HG02852 (cell line): ENCODE measurements at regions not wholly inside any gene's neighbourhood (a gene's known extent, or its start where the extent isn't known, plus 50 kb on each side); places are given as distances from the start of the nearest gene placed in this dataset.
A peak's percentile ranks its signal among the peaks of the same experiment; 100 is the strongest.
"Not testable (repeated sequence)": the region's sequence is repeated elsewhere in the genome, so short reads cannot be mapped to it uniquely, and the experiment has no call there.

Source experiments
- ATAC-seq: cut with Tn5 transposase; IDR thresholded peaks from one replicate; pipeline ENCODE4 v1.9.1; 2021; ENCODE audit warnings: mild to moderate bottlenecking, moderate library complexity; ENCODE audit not compliant: unreplicated experiment

GRCh38 chr1:172833954-172834353 is 175.1 kb downstream of the FASLG start:
- no peak for ATAC-seq

DNA sequence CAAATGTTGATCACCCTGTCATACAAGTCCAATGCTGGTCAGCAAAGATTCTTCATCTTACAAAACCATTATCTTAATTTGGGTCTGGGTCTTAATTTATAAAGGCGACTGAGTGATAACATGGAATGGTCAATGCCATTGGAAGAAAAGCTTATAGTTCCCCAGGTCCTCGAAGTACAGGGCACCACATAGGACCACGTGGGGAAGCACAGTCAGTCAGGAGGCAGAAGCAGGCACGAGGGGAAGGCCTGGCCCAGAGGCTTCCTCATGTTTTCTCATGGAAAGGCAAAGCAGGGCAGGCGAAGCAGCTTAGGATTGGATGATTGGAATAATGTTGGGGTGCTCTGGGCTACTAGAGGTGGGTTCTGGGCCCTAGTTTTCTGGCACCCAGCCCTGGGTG is 175.7 kb downstream of the FASLG start:
- no peak for ATAC-seq

GRCh38 chr1:172835834-172836233 is 176.9 kb downstream of the FASLG start:
- ATAC-seq = no peak

DNA sequence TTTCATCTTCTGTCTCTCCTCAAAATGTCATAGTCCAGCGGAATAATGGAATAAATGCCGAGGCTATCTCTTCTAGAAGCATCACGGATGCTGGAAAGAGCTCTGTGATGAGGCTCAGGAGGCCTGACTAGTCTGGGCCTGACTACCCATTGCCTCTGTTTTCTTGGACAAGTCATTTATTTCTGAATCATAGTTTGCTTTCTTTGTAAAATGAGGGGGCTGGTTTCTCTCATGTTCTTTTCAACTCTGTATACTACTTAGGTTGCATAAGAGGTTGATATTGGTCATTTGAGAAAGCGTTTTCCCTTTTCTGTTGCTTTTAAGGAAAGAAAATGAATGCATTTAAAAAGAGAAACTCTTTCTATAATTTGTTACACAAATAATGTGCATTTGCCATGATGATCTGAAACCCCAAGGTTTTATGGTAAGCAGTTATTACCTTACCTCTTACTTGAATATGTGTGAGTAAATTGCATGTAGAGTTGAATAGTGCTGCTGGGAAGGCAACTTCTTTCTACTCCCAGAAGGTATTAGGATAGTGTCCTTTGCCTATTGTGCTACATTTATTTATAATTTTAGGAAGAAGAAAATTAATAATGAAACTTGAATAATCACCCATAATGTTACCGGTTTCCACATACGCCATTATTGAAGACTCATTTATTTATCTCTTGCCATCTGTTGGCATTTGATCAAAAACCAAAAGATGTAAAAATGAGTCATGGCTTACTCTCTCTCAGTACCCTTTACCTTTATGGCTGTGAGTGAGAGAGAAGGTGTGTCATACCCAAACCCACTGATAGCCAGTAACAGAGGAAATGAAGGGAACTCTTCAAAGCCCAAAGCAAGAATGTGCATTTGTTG is 179.1 kb downstream of the FASLG start:
- ATAC-seq = no peak

DNA sequence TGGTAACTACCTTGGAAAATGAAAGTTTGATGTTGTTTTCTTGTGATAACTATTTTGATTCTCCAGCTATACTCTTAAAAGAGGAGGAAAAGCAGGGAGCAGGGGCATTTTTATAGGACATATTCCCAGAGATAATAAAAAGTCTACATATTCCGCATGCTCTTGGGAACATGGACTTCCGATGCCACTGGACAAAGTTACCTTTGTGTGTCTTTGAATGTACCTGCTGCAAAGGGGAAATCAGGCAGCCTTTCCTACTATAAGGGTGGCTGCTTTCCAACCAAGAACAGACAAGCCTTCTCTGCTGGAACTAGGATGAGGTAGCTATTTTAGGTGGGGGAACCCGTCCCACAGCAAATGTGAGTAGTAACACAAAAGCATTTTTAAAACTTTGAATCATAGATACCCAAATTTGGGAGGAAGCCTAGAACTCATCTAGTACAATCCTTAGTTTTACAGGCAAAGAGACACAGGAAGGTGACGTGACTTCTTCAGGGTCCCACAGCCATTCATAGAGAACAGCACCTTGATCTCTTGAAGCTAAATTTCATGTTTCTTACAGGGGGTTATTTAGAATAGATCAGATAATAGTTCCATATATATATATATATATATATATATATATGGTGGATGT is 179.9 kb downstream of the FASLG start:
- ATAC-seq = no peak

DNA sequence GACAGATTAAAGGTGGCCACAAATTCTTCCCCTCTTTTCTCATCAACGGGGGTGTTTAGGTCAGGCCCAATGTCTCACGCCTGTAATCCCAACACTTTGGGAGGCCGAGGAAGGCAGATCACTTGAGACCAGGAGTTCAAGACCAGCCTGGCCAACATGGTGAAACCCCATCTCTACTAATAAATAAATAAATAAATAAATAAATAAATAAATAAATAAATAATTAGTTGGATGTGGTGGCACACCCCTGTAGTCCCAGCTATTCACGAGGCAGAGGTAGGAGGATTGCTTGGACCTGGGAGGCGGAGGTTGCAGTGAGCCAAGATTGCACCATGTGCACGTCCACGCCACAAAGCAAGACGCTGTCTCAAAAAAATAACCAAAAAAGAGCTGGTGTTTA is 180.7 kb downstream of the FASLG start:
- ATAC-seq = not testable (repeated sequence)

DNA sequence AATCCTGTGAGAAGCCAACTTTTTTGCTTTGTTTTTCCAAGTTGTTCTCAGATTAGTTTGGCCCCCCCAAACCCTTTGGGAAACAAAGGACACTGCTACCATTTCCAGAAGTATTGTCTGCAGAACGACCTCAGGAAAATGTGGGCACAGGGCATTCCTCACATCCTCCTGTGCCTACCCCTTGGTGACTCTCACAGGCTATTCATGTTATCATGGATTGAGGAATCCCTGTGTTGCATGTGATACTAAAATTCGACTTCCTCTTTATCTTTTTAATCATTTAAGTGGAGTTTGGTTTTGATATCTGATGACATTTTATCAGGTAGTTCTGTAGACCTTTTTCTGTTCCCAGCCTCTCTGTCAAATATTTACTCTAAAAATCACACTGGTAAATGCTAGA is 184.5 kb downstream of the FASLG start:
- ATAC-seq = no peak

DNA sequence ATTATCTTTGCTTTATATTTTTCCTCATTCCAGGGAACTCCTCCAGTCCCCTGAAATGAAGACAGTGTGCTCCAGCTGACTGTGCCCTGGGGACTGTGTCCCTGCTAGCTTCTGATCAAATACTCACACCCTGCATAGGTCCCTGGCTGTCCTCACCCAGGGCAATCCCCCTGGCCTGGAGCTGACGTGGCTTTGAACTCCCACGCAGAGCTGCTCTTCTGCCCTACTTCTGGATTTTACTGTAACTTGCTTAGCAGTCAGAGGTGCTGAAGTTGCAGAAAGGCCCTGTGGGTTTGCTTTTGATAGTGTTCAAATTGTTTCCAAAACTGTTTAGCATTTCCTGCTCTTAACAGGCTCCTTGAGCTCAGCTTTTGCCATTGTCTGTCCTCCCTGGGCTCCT is 186.5 kb downstream of the FASLG start:
- no peak for ATAC-seq

DNA sequence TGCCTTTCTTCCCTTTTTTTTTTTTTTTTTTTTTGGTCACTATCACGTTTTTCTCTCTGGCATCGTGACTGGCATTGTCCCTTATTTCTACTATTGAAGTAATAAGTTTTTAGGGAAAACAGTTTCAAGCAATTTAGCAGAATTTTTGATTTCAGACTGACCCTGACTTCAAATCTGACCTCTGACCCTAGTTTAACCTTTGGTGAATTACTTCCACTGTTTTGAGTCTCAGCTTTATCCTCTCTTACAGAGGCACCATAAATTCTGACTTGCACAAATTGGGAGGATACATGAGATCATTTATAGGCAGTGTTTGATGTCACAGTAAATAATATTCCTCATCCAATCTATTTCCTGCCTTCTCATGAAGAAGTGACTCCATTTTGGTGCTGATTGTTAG is 187.0 kb downstream of the FASLG start:
- no peak for ATAC-seq

DNA sequence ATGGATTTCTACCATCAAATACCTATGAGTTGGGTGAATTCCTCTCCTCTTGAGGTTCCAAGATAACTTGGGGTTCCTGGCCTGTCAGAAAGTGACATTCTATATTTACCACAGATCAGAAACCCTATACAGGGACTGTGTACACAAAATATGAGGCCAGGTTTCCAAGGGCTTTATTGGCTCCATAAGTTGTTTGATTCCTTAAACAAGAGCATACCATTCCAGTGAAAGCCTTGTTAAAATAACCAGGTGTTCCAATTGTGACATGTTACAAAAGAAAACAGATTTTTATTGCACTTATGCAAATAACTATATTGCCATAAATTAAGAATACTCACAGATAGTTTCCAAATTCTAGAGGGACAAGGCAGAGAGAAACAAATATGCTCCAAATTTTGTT is 188.9 kb downstream of the FASLG start:
- ATAC-seq = not testable (repeated sequence)

DNA sequence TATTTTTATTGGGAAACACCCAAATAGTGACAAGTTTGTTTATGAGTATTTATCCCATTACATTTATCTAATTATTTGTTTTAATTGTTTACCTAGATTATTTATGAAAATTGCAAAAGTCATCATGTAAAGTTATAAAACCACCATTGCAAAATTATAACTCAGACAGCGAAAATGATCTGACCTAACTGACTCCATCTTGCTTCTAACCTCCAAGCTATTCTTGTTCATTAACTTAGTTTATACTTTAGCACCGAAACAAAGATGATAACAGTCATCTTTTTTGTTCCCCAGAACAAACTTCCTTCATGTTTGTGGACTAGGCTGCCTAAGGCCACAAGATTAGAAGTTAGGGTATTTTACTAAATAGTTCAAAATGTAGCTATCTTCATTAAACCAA is 190.8 kb downstream of the FASLG start:
- ATAC-seq = no peak

DNA sequence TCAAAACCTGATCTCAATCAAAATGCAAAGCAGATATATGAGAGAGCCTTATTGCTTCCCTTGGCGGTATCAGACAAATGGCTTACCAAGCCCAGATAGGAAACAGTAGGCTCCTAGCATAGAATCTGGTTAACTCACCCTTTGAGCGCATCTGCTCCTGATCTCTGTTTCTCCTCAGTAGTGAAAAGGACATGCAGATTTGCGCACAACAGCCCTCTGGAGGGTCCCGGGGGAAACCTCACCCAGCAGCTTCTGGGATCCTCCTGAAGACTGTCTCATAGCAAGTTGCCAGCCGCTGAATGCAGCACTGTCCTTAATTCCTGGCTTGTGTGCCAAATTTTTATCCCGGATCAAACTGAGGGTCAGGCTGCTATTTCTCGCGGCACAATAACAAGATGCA is 192.2 kb downstream of the FASLG start:
- ATAC-seq = no peak

DNA sequence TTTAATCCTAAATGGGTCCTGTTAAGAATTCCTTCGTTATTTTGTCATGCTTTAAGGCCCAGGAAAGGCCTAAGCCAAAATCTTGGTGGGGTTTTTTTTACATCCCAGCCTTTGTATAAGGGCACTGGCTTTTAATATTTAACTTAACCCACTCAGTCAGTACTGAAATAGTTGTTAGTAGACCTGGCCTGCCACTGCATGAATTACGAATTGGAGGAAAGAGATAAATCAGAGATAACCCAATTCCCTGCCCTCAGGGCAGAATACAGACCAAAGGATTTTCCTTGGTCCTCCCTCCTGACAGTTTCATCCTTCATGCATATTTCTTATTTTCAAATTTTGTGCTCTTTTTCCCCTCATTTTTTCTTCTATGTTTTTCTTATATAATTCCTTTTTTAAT is 193.0 kb downstream of the FASLG start:
- ATAC-seq = no peak

GRCh38 chr1:172855983-172856382 is 194.8 kb downstream of the TNFSF18 start:
- ATAC-seq = not testable (repeated sequence)

DNA sequence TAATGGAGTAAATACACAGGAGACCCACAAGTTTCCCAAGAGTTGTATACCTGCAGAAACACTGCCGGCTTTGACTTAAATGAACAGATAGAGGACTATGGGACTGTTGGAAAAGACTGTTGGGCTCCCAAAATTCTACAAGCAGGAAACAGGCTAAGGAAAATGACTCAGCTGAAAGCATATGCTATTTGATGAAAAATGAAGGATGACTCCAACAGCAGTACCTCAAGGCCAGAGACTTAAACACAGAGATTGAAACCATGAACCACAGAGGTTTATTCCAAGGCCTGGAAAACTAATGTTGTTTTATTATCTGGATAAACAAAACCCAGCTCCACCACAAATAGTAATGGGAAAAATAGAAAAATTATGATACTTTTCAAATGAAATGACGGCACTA is 187.7 kb downstream of the TNFSF18 start:
- ATAC-seq = no peak

DNA sequence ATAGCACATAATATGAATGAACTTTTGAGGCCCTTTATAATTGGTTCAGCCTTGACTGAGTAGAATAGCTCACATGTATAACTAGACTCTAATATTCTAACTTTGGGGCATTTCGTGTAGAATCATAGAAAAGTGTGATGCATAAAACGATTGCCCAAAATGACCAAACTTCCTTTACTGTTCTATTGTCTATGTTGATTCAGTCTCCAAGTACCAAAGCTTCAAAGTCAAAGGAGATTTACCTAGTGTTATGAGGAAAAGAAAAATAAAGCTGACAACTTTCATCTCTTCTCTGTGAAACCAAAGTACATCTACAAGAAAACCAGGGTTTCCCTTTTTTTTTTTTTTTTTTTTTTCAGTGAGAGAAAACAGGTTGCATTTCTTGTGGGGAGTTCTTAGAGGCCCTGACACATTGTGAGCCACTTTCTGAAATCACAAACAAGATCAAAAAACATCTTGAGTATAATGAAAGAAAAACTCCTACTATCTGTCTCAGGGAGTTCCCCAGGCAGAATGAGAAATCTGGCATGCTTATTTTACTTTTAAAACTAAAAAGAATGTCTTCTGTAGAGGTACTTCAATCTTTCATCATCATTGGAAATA is 183.4 kb downstream of the TNFSF18 start:
- no peak for ATAC-seq

GRCh38 chr1:172870901-172871606 is 179.7 kb downstream of the TNFSF18 start:
- ATAC-seq = peak; percentile 48

DNA sequence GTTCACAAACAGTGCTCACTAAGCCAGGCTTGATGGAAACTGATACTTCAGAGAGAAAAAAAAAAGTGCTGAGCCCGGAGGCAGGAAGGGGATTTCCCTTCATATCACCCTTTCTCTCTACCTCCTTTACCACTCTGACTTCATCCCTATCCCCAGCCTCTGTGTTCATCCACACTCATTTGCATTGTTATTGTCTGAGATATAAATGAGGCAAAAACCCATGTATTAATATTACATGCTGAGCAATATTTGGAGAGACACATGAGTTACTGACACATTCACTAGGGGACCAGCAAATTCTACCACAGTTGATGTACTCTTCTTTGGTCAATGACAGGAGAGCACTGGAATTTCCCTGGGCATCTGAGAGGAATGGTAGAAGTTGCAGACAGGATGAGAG is 175.8 kb downstream of the TNFSF18 start:
- peak; percentile 60 for ATAC-seq

DNA sequence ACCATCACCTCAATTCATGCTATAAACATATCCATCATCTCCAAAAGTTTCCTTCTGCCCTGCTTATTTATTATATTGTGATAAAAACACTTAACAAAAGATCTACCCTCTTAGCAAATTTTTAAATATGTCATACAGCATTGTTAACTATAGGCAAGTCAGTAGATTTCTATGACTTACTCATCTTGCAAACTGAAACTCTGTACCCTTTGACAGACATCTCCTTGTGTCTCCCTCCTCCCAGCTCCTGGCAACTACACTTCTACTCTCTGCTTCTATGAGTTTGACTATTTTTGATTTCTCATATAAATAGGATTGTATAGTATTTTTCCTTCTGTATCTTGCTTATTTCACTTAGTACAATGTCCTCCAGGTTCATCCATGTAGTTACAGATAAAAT is 174.8 kb downstream of the TNFSF18 start:
- no peak for ATAC-seq

GRCh38 chr1:172882385-172882784 is 168.4 kb downstream of the TNFSF18 start:
- no peak for ATAC-seq

GRCh38 chr1:172882791-172883386 is 167.9 kb downstream of the TNFSF18 start:
- ATAC-seq = no peak
